Gastroesophageal sphincter (tissue), 4 donors: ENCODE measurements at regions not wholly inside any gene's neighbourhood (a gene's known extent, or its start where the extent isn't known, plus 50 kb on each side); places are given as distances from the start of the nearest gene placed in this dataset.

ENCODE experiments used
- ATAC-seq: fragments of 150-250 bp; one replicate; pipeline ENCODE4 v1.9.1; 2016; ENCODE audit warnings: mild to moderate bottlenecking, moderate library complexity
- H3K27ac ChIP-seq, 4 donors: fragments of 200-600 bp; sonication (generic) in 3 of 4; 1 replicate in 3 of 4; 2 replicates in 1 of 4; pipeline ENCODE4 v1.5.1; 2016 to 2019
- H3K27me3 ChIP-seq: fragments of 200-600 bp; sonication (generic); one replicate; pipeline ENCODE4 v1.5.1; 2019
- H3K36me3 ChIP-seq, 2 donors: fragments of 200-600 bp; sonication (generic); one replicate each; pipeline ENCODE4 v1.5.1; 2019; ENCODE audit warnings: control low read depth in 1 of 2
- H3K4me1 ChIP-seq, 3 donors: fragments of 200-600 bp; sonication (generic); 1 replicate in 2 of 3; 2 replicates in 1 of 3; pipeline ENCODE4 v1.5.1; 2016 to 2019; ENCODE audit warnings: control low read depth in 2 of 3
- H3K4me3 ChIP-seq, 2 donors: fragments of 200-600 bp; sonication (generic); one replicate each; pipeline ENCODE4 v1.5.1; 2019; ENCODE audit warnings: mild to moderate bottlenecking in 1 of 2, moderate library complexity in 1 of 2
- H3K9me3 ChIP-seq, 3 donors: fragments of 200-600 bp; sonication (generic); one replicate each; pipeline ENCODE4 v1.5.1; 2017 to 2019; ENCODE audit warnings: control low read depth in 2 of 3
- CTCF ChIP-seq, 4 experiments: fragments of 200-600 bp in 2 of 4; fragments of 450-650 bp in 2 of 4; sonication (generic) in 1 of 4; IDR thresholded peaks; one replicate each; pipeline ENCODE4 v1.5.1; 2017 to 2019; ENCODE audit warnings: antibody characterized with exemption in 4 of 4, mild to moderate bottlenecking in 2 of 4, moderate library complexity in 2 of 4
- EP300 ChIP-seq: sonication (generic); formaldehyde crosslinking; IDR thresholded peaks from one replicate; pipeline ENCODE4 v1.6.1; 2017; ENCODE audit warnings: antibody characterized with exemption, mild to moderate bottlenecking
- POLR2A ChIP-seq, 2 donors: fragments of 450-650 bp; IDR thresholded peaks; one replicate each; pipeline ENCODE4 v1.6.1; 2017; ENCODE audit warnings: antibody characterized with exemption in 2 of 2, mild to moderate bottlenecking in 2 of 2, moderate library complexity in 1 of 2
- POLR2AphosphoS5 ChIP-seq: sonication (generic); formaldehyde crosslinking; IDR thresholded peaks from one replicate; pipeline ENCODE4 v1.6.1; 2017; ENCODE audit warnings: antibody characterized with exemption
- WGBS, 2 donors: methylation state at CpG; one replicate each; pipeline ENCODE4 v1.1.5; 2018; ENCODE audit warnings: low coverage in 1 of 2; 5-methylcytosine and 5-hydroxymethylcytosine counted together

GRCh38 chr12:123070267-123071081 lies 80.4 kb downstream of the PITPNM2 start:
- peak overlapping the region in 3 of 4 donors; percentile 28 to 68 (median 58) for H3K27ac ChIP-seq
- no peak for ATAC-seq
- no peaks in the 10 kb centered on the region for H3K27me3 ChIP-seq
- H3K4me3 ChIP-seq: no peak overlapping the region
- no peaks in the 10 kb centered on the region for H3K9me3 ChIP-seq
- TF ChIP-seq POLR2AphosphoS5 (no peak), CTCF (IDR thresholded peaks at IDR 0.05) (no peak), EP300 (no peak), POLR2A (IDR thresholded peaks at IDR 0.05) (no peak)
- no peaks in the 10 kb centered on the region for H3K36me3 ChIP-seq
- WGBS, 2 donors: 74% methylated on average over 6 of the region's 14 CpGs; no CpG with 5 or more reads in 1 of the 2 donors
- peaks cover 0 to 92% (median 33%) of the 10 kb centered on the region in 3 donors for H3K4me1 ChIP-seq

GRCh38 chr12:123069436-123070266 lies 81.2 kb downstream of the PITPNM2 start:
- no peak for ATAC-seq
- 76 to 83% methylated on average over 5 of the region's 12 CpGs for WGBS, 2 donors
- Histone ChIP-seq H3K4me3 (no peak overlapping the region), H3K36me3 (no peaks in the 10 kb centered on the region), H3K4me1 (peaks cover 7 to 92% (median 31%) of the 10 kb centered on the region in 3 donors), H3K27ac (peak overlapping the region in 1 of 4 donors; percentile 68), H3K9me3 (no peaks in the 10 kb centered on the region), H3K27me3 (no peaks in the 10 kb centered on the region)
- TF ChIP-seq POLR2A (IDR thresholded peaks at IDR 0.05) (no peak), CTCF (IDR thresholded peaks at IDR 0.05) (no peak), POLR2AphosphoS5 (no peak), EP300 (no peak)

GRCh38 chr12:123067654-123068053 lies 83.2 kb downstream of the PITPNM2 start:
- no peak overlapping the region for H3K4me3 ChIP-seq
- WGBS, 2 donors: 90% methylated on average over 5 of the region's 5 CpGs; no CpG with 5 or more reads in 1 of the 2 donors
- no peaks in the 10 kb centered on the region for H3K9me3 ChIP-seq
- no peak for ATAC-seq
- TF ChIP-seq CTCF (IDR thresholded peaks at IDR 0.05) (no peak), EP300 (no peak), POLR2AphosphoS5 (no peak), POLR2A (IDR thresholded peaks at IDR 0.05) (no peak)
- H3K27ac ChIP-seq: no peak overlapping the region
- H3K27me3 ChIP-seq: no peaks in the 10 kb centered on the region
- peaks cover 22 to 92% (median 51%) of the 10 kb centered on the region in 3 donors for H3K4me1 ChIP-seq
- H3K36me3 ChIP-seq: no peaks in the 10 kb centered on the region

- TF ChIP-seq POLR2AphosphoS5 (no peak), POLR2A (IDR thresholded peaks at IDR 0.05) (no peak), EP300 (no peak), CTCF (IDR thresholded peaks at IDR 0.05) (no peak)
- Histone ChIP-seq H3K27me3 (no peaks in the 10 kb centered on the region), H3K4me3 (no peak overlapping the region), H3K4me1 (peaks cover 22 to 92% (median 51%) of the 10 kb centered on the region in 3 donors), H3K27ac (peak overlapping the region in 3 of 4 donors; percentile 3 to 82 (median 80)), H3K36me3 (no peaks in the 10 kb centered on the region), H3K9me3 (no peaks in the 10 kb centered on the region)
- WGBS, 2 donors: no CpG with 5 or more reads among the region's 1 CpG
- ATAC-seq: no peak
These were observed 84.5 kb downstream of the PITPNM2 start for GRCh38 chr12:123066384-123066710.
